ENCODE measurements at regions not wholly inside any gene's neighbourhood (a gene's known extent, or its start where the extent isn't known, plus 50 kb on each side); places are given as distances from the start of the nearest gene placed in this dataset.

DNA sequence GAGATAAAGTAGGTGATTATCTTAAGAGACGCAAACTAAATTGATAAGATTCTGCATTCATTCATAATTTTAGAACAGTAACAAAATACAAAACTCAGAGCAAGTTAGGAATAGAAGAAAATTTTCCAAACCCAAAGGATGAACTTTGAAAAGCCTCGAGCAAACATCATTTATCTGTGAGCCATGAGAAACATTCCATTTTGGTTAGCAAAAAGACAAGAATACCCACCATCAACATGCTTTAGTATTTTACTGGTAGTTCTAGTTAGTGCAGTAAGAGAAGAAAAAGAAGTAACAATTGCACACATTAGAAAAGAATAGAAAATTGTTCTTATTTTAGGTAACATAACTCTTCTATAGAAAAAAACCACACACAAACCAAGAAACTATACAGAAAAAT, 291.3 kb upstream of the TCF4 start:
- DNase-seq = no peak
- no peak overlapping the region for H3K4me3 ChIP-seq (ENCODE audit: low read depth, low read length)
- H3K27ac ChIP-seq = no peak overlapping the region
- TF ChIP-seq, protein P1, sequence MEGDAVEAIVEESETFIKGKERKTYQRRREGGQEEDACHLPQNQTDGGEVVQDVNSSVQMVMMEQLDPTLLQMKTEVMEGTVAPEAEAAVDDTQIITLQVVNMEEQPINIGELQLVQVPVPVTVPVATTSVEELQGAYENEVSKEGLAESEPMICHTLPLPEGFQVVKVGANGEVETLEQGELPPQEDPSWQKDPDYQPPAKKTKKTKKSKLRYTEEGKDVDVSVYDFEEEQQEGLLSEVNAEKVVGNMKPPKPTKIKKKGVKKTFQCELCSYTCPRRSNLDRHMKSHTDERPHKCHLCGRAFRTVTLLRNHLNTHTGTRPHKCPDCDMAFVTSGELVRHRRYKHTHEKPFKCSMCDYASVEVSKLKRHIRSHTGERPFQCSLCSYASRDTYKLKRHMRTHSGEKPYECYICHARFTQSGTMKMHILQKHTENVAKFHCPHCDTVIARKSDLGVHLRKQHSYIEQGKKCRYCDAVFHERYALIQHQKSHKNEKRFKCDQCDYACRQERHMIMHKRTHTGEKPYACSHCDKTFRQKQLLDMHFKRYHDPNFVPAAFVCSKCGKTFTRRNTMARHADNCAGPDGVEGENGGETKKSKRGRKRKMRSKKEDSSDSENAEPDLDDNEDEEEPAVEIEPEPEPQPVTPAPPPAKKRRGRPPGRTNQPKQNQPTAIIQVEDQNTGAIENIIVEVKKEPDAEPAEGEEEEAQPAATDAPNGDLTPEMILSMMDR (IDR thresholded peaks at IDR 0.05; ENCODE audit: low read depth, low read length) = no peak
- H3K27me3 ChIP-seq (ENCODE audit: insufficient read depth, low read depth, severe bottlenecking) = no peaks in the 10 kb centered on the region
- no peaks in the 10 kb centered on the region for H3K9me3 ChIP-seq (ENCODE audit: severe bottlenecking)
- no peaks in the 10 kb centered on the region for H3K36me3 ChIP-seq

DNA sequence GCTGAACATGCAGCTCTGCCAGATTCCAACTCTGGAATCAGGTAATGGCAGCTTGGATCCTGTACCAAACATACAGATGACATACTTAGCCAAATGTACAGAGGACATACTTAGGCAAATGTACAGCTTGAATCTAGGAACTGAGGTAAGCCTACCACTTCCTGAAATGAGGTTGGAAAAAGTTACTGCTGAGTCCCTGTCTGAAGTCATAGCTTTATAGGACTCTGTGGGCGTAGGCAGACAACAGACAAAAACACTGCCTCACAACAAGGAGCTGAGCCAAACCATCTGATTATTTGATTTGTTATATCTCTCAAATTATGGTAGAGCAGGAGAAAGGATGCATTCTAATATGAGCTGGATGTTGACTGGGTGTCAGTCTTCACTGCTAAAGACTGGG, 290.2 kb upstream of the TCF4 start:
- Histone ChIP-seq H3K27me3 (ENCODE audit: insufficient read depth, low read depth, severe bottlenecking) (no peaks in the 10 kb centered on the region), H3K4me3 (ENCODE audit: low read depth, low read length) (no peak overlapping the region), H3K36me3 (no peaks in the 10 kb centered on the region), H3K27ac (no peak overlapping the region), H3K9me3 (ENCODE audit: severe bottlenecking) (no peaks in the 10 kb centered on the region)
- TF ChIP-seq, protein P1 (IDR thresholded peaks at IDR 0.05; ENCODE audit: low read depth, low read length) = no peak
- no peak for DNase-seq

DNA sequence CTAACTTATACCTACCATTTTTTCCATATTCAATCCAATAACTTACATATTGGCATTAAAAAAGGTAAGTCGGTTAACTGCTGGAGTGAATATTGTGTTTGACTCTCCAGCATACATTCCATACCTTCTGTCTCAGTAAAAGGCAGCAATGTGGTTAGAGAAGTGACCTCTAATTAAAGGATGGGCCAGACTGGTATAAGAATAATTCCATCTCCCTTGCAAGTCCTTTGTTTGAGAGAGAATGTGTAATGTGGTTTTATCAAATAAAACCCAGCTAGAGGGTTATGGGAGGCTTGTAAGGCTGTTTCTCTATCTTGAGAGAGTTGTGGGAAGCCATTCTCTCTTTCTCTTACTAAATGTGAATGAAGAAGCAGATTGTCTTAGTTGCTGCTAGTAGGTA, 289.3 kb upstream of the TCF4 start:
- H3K27ac ChIP-seq = no peak overlapping the region
- H3K36me3 ChIP-seq = no peaks in the 10 kb centered on the region
- no peak for DNase-seq

DNA sequence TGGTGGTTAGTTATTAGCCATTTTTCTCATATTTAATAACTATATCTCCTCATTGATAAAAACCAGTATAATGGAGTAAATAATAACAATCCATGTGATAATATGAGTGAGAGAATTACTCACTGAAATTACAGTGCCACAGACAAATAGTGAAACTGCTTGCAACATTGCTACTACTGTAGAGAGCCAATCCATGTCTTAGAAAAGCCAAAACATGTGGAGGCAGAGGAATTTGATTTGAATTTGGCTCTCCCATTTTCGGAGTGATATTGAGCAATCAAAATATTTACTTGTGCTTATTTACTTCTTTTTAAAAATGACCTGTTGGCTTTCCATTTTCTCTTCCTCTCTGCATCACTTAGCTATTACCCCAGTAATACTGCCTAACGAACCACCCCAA, 288.3 kb upstream of the TCF4 start:
- Histone ChIP-seq H3K9me3 (ENCODE audit: severe bottlenecking) (no peaks in the 10 kb centered on the region), H3K4me3 (ENCODE audit: low read depth, low read length) (no peak overlapping the region), H3K27ac (no peak overlapping the region), H3K36me3 (no peaks in the 10 kb centered on the region), H3K27me3 (ENCODE audit: insufficient read depth, low read depth, severe bottlenecking) (no peaks in the 10 kb centered on the region)
- TF ChIP-seq, protein P1 (IDR thresholded peaks at IDR 0.05; ENCODE audit: low read depth, low read length) = no peak
- DNase-seq = no peak

More for the DNA sequence above, 289.3 kb upstream of the TCF4 start:
- Histone ChIP-seq H3K27me3 (ENCODE audit: insufficient read depth, low read depth, severe bottlenecking) (no peaks in the 10 kb centered on the region), H3K9me3 (ENCODE audit: severe bottlenecking) (no peaks in the 10 kb centered on the region), H3K4me3 (ENCODE audit: low read depth, low read length) (no peak overlapping the region)
- TF ChIP-seq, protein P1 (IDR thresholded peaks at IDR 0.05; ENCODE audit: low read depth, low read length) = no peak

DNA sequence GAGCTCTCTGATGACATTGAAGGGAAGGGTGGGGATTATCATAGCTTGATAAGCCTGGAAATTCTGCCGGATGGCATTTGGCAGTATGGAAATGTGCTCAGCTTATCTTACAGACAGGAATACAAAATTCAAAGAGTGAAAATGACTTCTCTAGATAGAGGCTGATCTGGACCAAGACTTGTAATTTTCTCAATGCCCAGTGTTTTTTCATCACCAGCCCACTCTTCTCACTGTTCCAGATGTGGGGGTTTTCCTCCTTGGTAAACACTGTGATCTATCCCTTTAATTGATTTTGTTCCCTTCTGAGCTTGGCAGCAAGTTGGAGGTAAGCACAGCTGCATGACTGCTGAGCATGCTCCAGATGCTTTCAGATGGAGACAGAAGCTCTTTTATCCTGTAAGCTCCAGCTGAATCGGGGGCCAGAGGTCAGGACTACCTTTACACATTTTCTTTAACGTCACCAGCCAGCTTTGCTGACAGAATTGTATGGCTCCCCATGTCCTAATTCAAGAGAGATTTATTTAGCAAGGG, 287.4 kb upstream of the TCF4 start:
- TF ChIP-seq, protein P1 (IDR thresholded peaks at IDR 0.05; ENCODE audit: low read depth, low read length) = no peak

More for the DNA sequence above, 287.4 kb upstream of the TCF4 start:
- no peak for DNase-seq
- Histone ChIP-seq H3K9me3 (ENCODE audit: severe bottlenecking) (no peaks in the 10 kb centered on the region), H3K27me3 (ENCODE audit: insufficient read depth, low read depth, severe bottlenecking) (no peaks in the 10 kb centered on the region), H3K36me3 (no peaks in the 10 kb centered on the region), H3K27ac (no peak overlapping the region), H3K4me3 (ENCODE audit: low read depth, low read length) (no peak overlapping the region)
